BLaER1 (cell line): ENCODE measurements at regions not wholly inside any gene's neighbourhood (a gene's known extent, or its start where the extent isn't known, plus 50 kb on each side); places are given as distances from the start of the nearest gene placed in this dataset.

Source experiments
- H3K27ac ChIP-seq: shearing (Covaris generic); formaldehyde crosslinking; 2 replicates; pipeline ENCODE4 v1.8.1; 2022
- H3K27me3 ChIP-seq: shearing (Covaris generic); formaldehyde crosslinking; 2 replicates; pipeline ENCODE4 v1.8.1; 2022
- H3K36me3 ChIP-seq: shearing (Covaris generic); formaldehyde crosslinking; 2 replicates; pipeline ENCODE4 v1.8.1; 2022
- H3K4me1 ChIP-seq: shearing (Covaris generic); formaldehyde crosslinking; 2 replicates; pipeline ENCODE4 v1.8.1; 2022
- H3K4me2 ChIP-seq: shearing (Covaris generic); formaldehyde crosslinking; 2 replicates; pipeline ENCODE4 v1.8.1; 2022
- H3K4me3 ChIP-seq: shearing (Covaris generic); formaldehyde crosslinking; 2 replicates; pipeline ENCODE4 v1.8.1; 2022
- H3K9ac ChIP-seq: shearing (Covaris generic); formaldehyde crosslinking; 2 replicates; pipeline ENCODE4 v1.8.1; 2022
- H3K9me3 ChIP-seq: shearing (Covaris generic); formaldehyde crosslinking; 2 replicates; pipeline ENCODE4 v1.8.1; 2022
- H4K20me1 ChIP-seq: shearing (Covaris generic); formaldehyde crosslinking; 2 replicates; pipeline ENCODE4 v1.8.1; 2022
- Cebpa-rat ChIP-seq: shearing (Covaris generic); IDR thresholded peaks from 2 replicates; pipeline ENCODE4 v1.8.1; 2022

DNA sequence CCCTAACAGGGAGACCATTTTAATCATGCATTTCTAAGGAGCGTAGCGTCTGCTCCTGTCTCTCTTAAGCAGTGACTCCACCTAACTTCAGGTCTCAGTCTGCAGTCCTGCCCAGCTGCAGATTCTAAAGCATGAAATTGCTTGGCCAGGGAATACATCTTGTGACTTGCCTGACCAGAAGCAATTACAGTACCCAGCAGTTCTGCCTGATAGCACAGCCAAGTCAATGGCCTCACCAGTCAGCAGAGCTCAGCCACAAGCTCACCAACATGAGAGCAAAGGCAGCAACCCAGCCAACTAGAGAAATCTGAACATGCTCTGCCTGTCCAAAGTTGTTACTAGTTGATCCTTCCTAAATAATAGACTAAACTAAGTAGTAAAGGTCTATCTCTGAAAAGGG, 2011.9 kb upstream of the PCDH10 start:
- TF ChIP-seq Cebpa-rat, result no peak

GRCh38 chr4:131159261-131159660, 1989.8 kb upstream of the PCDH10 start:
- Histone ChIP-seq H3K4me1 (no peaks in the 10 kb centered on the region), H3K9me3 (no peaks in the 10 kb centered on the region), H3K9ac (no peak overlapping the region), H3K4me2 (no peak overlapping the region), H4K20me1 (no peaks in the 10 kb centered on the region), H3K4me3 (no peak overlapping the region), H3K27me3 (no peaks in the 10 kb centered on the region), H3K36me3 (no peaks in the 10 kb centered on the region), H3K27ac (no peak overlapping the region)
- TF ChIP-seq Cebpa-rat, result no peak

More for the DNA sequence above, 2011.9 kb upstream of the PCDH10 start:
- Histone ChIP-seq H4K20me1 (no peaks in the 10 kb centered on the region), H3K36me3 (no peaks in the 10 kb centered on the region), H3K27me3 (no peaks in the 10 kb centered on the region), H3K4me1 (no peaks in the 10 kb centered on the region), H3K27ac (no peak overlapping the region), H3K4me3 (no peak overlapping the region), H3K9me3 (no peaks in the 10 kb centered on the region), H3K9ac (no peak overlapping the region), H3K4me2 (no peak overlapping the region)

DNA sequence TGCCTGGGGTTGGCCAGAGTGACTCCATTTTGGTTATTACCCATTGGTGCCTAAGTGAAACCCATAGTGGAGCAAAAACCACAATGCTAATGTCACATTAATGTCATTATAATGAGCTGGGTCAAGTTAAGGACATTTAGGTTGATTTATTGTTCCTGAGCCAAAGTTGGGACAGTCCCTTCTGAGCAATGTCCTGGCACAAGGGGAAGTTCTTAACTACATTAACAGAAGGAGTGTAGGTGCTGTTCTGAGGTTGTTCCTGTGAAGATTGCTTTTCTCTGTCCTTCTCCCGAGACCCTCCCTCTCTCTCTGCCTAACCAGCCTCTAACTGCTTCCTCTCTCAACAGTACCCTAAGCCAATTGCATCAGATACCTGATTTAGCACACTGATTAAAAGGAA, 1956.8 kb upstream of the PCDH10 start:
- Histone ChIP-seq H3K27ac (no peak overlapping the region), H3K4me2 (no peak overlapping the region), H3K9ac (no peak overlapping the region), H3K4me1 (no peaks in the 10 kb centered on the region), H3K9me3 (peaks cover 8% of the 10 kb centered on the region), H4K20me1 (no peaks in the 10 kb centered on the region), H3K4me3 (no peak overlapping the region), H3K36me3 (no peaks in the 10 kb centered on the region), H3K27me3 (no peaks in the 10 kb centered on the region)
- TF ChIP-seq Cebpa-rat, result no peak

- TF ChIP-seq Cebpa-rat, result no peak
- Histone ChIP-seq H3K9ac (no peak overlapping the region), H4K20me1 (no peaks in the 10 kb centered on the region), H3K4me2 (no peak overlapping the region), H3K4me3 (no peak overlapping the region), H3K27me3 (no peaks in the 10 kb centered on the region), H3K27ac (no peak overlapping the region), H3K4me1 (no peaks in the 10 kb centered on the region), H3K9me3 (no peaks in the 10 kb centered on the region), H3K36me3 (no peaks in the 10 kb centered on the region)
Observed at GRCh38 chr4:131207589-131207988, 1941.5 kb upstream of the PCDH10 start.

- Histone ChIP-seq H3K9ac (peak overlapping the region; percentile 41; the same call in 1 of the 2 replicates), H3K4me2 (peak overlapping the region; percentile 73), H4K20me1 (no peaks in the 10 kb centered on the region), H3K4me3 (no peak overlapping the region), H3K4me1 (peaks cover 25% of the 10 kb centered on the region), H3K9me3 (no peaks in the 10 kb centered on the region; the same call in 1 of the 2 replicates), H3K36me3 (no peaks in the 10 kb centered on the region), H3K27ac (peak overlapping the region; percentile 63), H3K27me3 (no peaks in the 10 kb centered on the region)
- no peak for TF ChIP-seq Cebpa-rat
Observed at GRCh38 chr4:131248314-131248713, 1900.8 kb upstream of the PCDH10 start.

DNA sequence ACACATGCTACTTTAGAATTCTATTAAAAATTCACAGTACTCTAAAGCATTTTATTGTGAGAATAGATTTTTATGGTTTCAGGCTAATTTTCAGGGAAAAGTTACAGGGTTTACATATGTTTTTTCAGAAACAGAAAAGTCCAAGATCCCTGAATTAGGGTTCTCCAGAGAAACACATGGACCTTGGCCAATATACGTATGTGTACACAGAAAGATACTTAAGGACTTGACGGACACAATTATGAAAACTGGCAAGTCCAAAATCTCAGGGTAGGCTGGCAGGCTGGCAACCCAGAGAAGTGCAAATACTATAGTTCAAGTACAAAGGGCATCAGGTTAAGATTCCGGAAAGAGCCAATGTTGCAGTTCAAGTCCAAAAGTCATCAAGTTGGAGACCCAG, 1897.8 kb upstream of the PCDH10 start:
- H3K4me2 ChIP-seq, result no peak overlapping the region
- no peak for TF ChIP-seq Cebpa-rat

GRCh38 chr4:131257241-131257640, 1891.9 kb upstream of the PCDH10 start:
- Histone ChIP-seq H3K36me3 (no peaks in the 10 kb centered on the region), H3K27me3 (no peaks in the 10 kb centered on the region), H3K4me3 (no peak overlapping the region), H3K4me2 (no peak overlapping the region), H3K4me1 (no peaks in the 10 kb centered on the region), H3K9me3 (no peaks in the 10 kb centered on the region), H3K9ac (no peak overlapping the region), H4K20me1 (no peaks in the 10 kb centered on the region), H3K27ac (no peak overlapping the region)
- TF ChIP-seq Cebpa-rat, result no peak

More for the DNA sequence above, 1897.8 kb upstream of the PCDH10 start:
- no peaks in the 10 kb centered on the region for H4K20me1 ChIP-seq
- no peaks in the 10 kb centered on the region; the same call in 1 of the 2 replicates for H3K9me3 ChIP-seq
- H3K4me1 ChIP-seq, result peaks cover 23% of the 10 kb centered on the region
- H3K36me3 ChIP-seq, result no peaks in the 10 kb centered on the region
- H3K27ac ChIP-seq, result no peak overlapping the region
- H3K9ac ChIP-seq, result no peak overlapping the region
- H3K4me3 ChIP-seq, result no peak overlapping the region
- no peaks in the 10 kb centered on the region for H3K27me3 ChIP-seq

- Histone ChIP-seq H3K27ac (no peak overlapping the region), H3K4me2 (no peak overlapping the region), H3K27me3 (no peaks in the 10 kb centered on the region), H3K4me1 (no peaks in the 10 kb centered on the region), H3K9ac (no peak overlapping the region), H3K4me3 (no peak overlapping the region), H3K9me3 (no peaks in the 10 kb centered on the region), H4K20me1 (no peaks in the 10 kb centered on the region), H3K36me3 (no peaks in the 10 kb centered on the region)
- TF ChIP-seq Cebpa-rat, result no peak
Observed at GRCh38 chr4:131258361-131258760, 1890.7 kb upstream of the PCDH10 start.

- H3K36me3 ChIP-seq, result no peaks in the 10 kb centered on the region
- peaks cover 9% of the 10 kb centered on the region for H3K9me3 ChIP-seq
Observed at GRCh38 chr4:131288441-131288840, 1860.7 kb upstream of the PCDH10 start.

DNA sequence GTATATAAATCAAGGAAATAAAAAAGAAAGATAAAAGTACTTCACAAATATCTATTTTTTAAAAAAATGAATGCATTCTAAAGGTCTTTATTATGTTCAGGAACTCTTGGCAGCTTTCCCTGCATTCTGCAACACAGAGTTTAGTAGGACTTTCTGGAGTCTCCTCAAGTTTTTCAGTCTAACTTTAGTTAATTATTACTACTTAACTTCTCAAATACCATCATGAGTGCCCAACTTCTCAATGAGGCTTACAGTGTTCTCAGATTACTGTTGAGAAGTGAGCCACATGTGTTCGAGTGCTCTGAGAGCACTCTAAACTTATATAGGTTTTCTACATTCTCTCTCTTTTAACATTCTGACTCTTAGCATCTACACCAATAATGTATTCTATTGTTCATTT, 1852.9 kb upstream of the PCDH10 start:
- H4K20me1 ChIP-seq, result no peaks in the 10 kb centered on the region
- no peak overlapping the region for H3K9ac ChIP-seq
- no peak overlapping the region for H3K27ac ChIP-seq
- H3K4me1 ChIP-seq, result no peaks in the 10 kb centered on the region
- no peaks in the 10 kb centered on the region for H3K36me3 ChIP-seq
- no peaks in the 10 kb centered on the region for H3K9me3 ChIP-seq
- H3K4me3 ChIP-seq, result no peak overlapping the region
- no peak for TF ChIP-seq Cebpa-rat
- no peaks in the 10 kb centered on the region for H3K27me3 ChIP-seq
- no peak overlapping the region for H3K4me2 ChIP-seq

More at GRCh38 chr4:131288441-131288840, 1860.7 kb upstream of the PCDH10 start:
- H3K4me2 ChIP-seq, result no peak overlapping the region
- H3K4me3 ChIP-seq, result no peak overlapping the region
- H3K27ac ChIP-seq, result no peak overlapping the region
- TF ChIP-seq Cebpa-rat, result no peak
- no peaks in the 10 kb centered on the region for H3K4me1 ChIP-seq
- no peaks in the 10 kb centered on the region for H3K27me3 ChIP-seq
- H3K9ac ChIP-seq, result no peak overlapping the region
- no peaks in the 10 kb centered on the region for H4K20me1 ChIP-seq

DNA sequence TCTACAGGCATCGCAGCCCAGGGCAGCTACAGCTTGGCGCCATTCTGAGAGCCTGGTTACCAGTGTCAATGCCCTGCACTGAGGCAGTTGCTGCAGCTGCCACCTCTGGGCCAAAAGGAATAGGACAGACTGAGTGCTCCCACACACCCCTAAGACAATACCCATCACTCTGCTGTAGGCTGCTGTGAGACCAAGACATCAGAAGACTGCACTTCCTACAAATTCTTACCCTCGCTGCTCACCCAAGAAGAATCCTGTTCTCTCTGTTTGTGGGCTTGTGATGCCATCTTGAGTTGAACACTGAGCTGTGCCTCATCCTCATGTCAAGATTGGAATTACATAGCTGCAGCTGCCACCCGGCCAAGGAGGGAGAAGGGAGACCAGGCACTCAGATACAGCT, 1847.0 kb upstream of the PCDH10 start:
- Histone ChIP-seq H4K20me1 (no peaks in the 10 kb centered on the region), H3K9ac (no peak overlapping the region), H3K9me3 (0 out of 2 replicates have a peak, but pooled peaks cover 5% of the 10 kb centered on the region), H3K27me3 (no peaks in the 10 kb centered on the region), H3K4me3 (no peak overlapping the region), H3K4me1 (no peaks in the 10 kb centered on the region), H3K36me3 (no peaks in the 10 kb centered on the region), H3K4me2 (no peak overlapping the region), H3K27ac (no peak overlapping the region)
- TF ChIP-seq Cebpa-rat, result no peak
